ENCODE measurements at regions not wholly inside any gene's neighbourhood (a gene's known extent, or its start where the extent isn't known, plus 50 kb on each side); places are given as distances from the start of the nearest gene placed in this dataset.

GRCh38 chr6:80976336-80976735 is 776.1 kb downstream of the TENT5A start:
- TF ChIP-seq CTCF (IDR thresholded peaks at IDR 0.05) (no peak), EP300 (IDR thresholded peaks at IDR 0.05; ENCODE audit: low read depth) (no peak), POLR2A (IDR thresholded peaks at IDR 0.05) (no peak)

All from transverse colon (tissue), 3 donors.